ENCODE measurements at regions not wholly inside any gene's neighbourhood (a gene's known extent, or its start where the extent isn't known, plus 50 kb on each side); places are given as distances from the start of the nearest gene placed in this dataset.

- DNase-seq (ENCODE audit: low read depth, low spot score) = no peak
- TF ChIP-seq MAX (IDR thresholded peaks at IDR 0.05; ENCODE audit: insufficient read depth, insufficient read length) (no peak), MYC (IDR thresholded peaks at IDR 0.05; ENCODE audit: low read depth, low read length) (no peak), GATA2 (IDR thresholded peaks at IDR 0.05; ENCODE audit: insufficient read depth, insufficient read length, low read depth, low read length) (no peak), EZH2 (IDR thresholded peaks at IDR 0.05; ENCODE audit: borderline replicate concordance, low read depth, low read length, severe bottlenecking) (no peak), FOS (IDR thresholded peaks at IDR 0.05; ENCODE audit: borderline replicate concordance, insufficient read depth, low read length) (no peak), JUN (IDR thresholded peaks at IDR 0.05; ENCODE audit: borderline replicate concordance, insufficient read depth, insufficient read length, low read depth) (no peak), POLR2AphosphoS5 (IDR thresholded peaks at IDR 0.05; ENCODE audit: insufficient read depth, low read depth, low read length) (no peak), CTCF (IDR thresholded peaks at IDR 0.05; ENCODE audit: extremely low read depth in 1 of 2, insufficient read depth in 1 of 2, low read depth in 1 of 2, low read length in 2 of 2) (no peak), POLR2A (IDR thresholded peaks at IDR 0.05; ENCODE audit: low read depth, low read length) (no peak)
Measured at GRCh38 chr3:26406636-26407035, 215.9 kb upstream of the LRRC3B start.

More at GRCh38 chr3:26406636-26407035, 215.9 kb upstream of the LRRC3B start:
- Histone ChIP-seq H3K9me1 (replicated peaks; ENCODE audit: control insufficient read depth, extremely low read depth, insufficient read depth, low read length) (no peaks in the 10 kb centered on the region), H2AFZ (ENCODE audit: low read depth, low read length) (no peak overlapping the region), H3K4me1 (ENCODE audit: control insufficient read depth, extremely low read depth, insufficient read depth, low read length) (no peaks in the 10 kb centered on the region), H3K4me3 (replicated peaks in 1 of 3; ENCODE audit: insufficient read depth in 1 of 3, low read depth in 1 of 3, low read length in 3 of 3) (no peak overlapping the region), H3K9me3 (replicated peaks; ENCODE audit: control insufficient read depth, insufficient read depth, low read length) (peaks cover 1% of the 10 kb centered on the region), H4K20me1 (replicated peaks; ENCODE audit: control insufficient read depth, extremely low read depth, insufficient read depth, low read length) (no peaks in the 10 kb centered on the region), H3K79me2 (ENCODE audit: control insufficient read depth, insufficient read depth, low read length) (no peaks in the 10 kb centered on the region), H3K36me3 (ENCODE audit: control insufficient read depth in 2 of 2, extremely low read depth in 1 of 2, insufficient read depth in 2 of 2, low read length in 2 of 2) (no peaks in the 10 kb centered on the region), H3K27ac (ENCODE audit: insufficient read depth, low read depth, low read length) (no peak overlapping the region), H3K4me2 (ENCODE audit: insufficient read depth, low read length) (no peak overlapping the region), H3K27me3 (ENCODE audit: control insufficient read depth in 2 of 2, insufficient read depth in 2 of 2, low read length in 2 of 2) (no peaks in the 10 kb centered on the region), H3K9ac (replicated peaks; ENCODE audit: extremely low read depth, insufficient read depth, low read length) (no peak overlapping the region)
- intact Hi-C loops (cut with micrococcal nuclease) (no loop called here), dilution Hi-C loops (cut with MboI; ENCODE audit: extremely low pct_ligation_motif_present, low sequenced_read_pairs) (no loop called here)
- POLR2A ChIA-PET = no interaction called here
- FAIRE-seq = no peak
- CTCF ChIA-PET = no interaction called here
- BruUV-seq (replicated peaks) = no TSS peak

All from endothelial cell of umbilical vein (primary cell).